Mammary epithelial cell (primary cell): ENCODE measurements at regions not wholly inside any gene's neighbourhood (a gene's known extent, or its start where the extent isn't known, plus 50 kb on each side); places are given as distances from the start of the nearest gene placed in this dataset.

Source experiments
- CTCF ChIP-seq, 2 donors: IDR thresholded peaks in 1 of 2; conservative IDR thresholded peaks in 1 of 2; 2 replicates each; pipeline ENCODE4 v1.5.1; 2011 to 2012; ENCODE audit warnings: inconsistent platforms in 2 of 2, low read length in 2 of 2, mild to moderate bottlenecking in 2 of 2, control low read depth in 1 of 2, low read depth in 1 of 2; ENCODE audit not compliant: insufficient read depth in 1 of 2; ENCODE audit errors: extremely low read depth in 1 of 2
- EZH2 ChIP-seq: IDR thresholded peaks from 2 replicates; pipeline ENCODE4 v1.6.1; 2012; ENCODE audit warnings: low read length, inconsistent platforms, borderline replicate concordance

DNA sequence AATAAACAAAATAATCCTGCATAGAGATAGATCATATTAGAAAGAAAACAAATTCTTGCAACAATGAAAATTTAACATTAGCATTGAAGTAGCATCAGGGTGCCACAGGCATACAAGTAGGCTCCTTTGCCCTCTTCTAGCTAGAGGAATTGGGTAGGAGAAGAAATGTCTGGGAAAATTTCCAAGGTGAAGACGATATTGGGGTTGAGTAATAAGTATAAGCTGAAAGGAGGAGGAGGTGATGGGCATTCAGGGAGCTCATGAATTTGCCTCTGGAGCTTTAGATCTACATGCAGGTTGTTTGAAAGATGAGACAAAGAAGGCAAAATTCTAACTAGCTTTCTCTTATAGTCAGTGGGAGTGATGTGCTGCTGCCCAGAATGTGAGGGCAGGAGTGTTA lies 504.9 kb downstream of the CCDC85A start:
- no peak for TF ChIP-seq CTCF (conservative IDR thresholded peaks at IDR 0.05 in 1 of 2, IDR thresholded peaks at IDR 0.05 in 1 of 2; ENCODE audit: extremely low read depth in 1 of 2, insufficient read depth in 1 of 2, low read depth in 1 of 2, low read length in 2 of 2)
- no peak for TF ChIP-seq EZH2
